ENCODE measurements at regions not wholly inside any gene's neighbourhood (a gene's known extent, or its start where the extent isn't known, plus 50 kb on each side); places are given as distances from the start of the nearest gene placed in this dataset.
A peak's percentile ranks its signal among the peaks of the same experiment; 100 is the strongest.

- DNase-seq (ENCODE audit: low spot score), result no peak
These were observed 58.1 kb upstream of the STUM start for GRCh38 chr1:226490426-226490809.

GRCh38 chr1:226491093-226491850, 57.3 kb upstream of the STUM start:
- no peak for DNase-seq (ENCODE audit: low spot score)

GRCh38 chr1:226492426-226493137, 56.0 kb upstream of the STUM start:
- no peak for DNase-seq (ENCODE audit: low spot score)

- no peak for DNase-seq (ENCODE audit: low spot score)
These were observed 54.4 kb upstream of the STUM start for GRCh38 chr1:226494092-226494609.

- DNase-seq (ENCODE audit: low spot score), result no peak
These were observed 52.8 kb upstream of the STUM start for GRCh38 chr1:226495716-226496115.

GRCh38 chr1:226496453-226497015, 52.0 kb upstream of the STUM start:
- no peak for DNase-seq (ENCODE audit: low spot score)

- no peak for DNase-seq (ENCODE audit: low spot score)
These were observed 51.2 kb upstream of the STUM start for GRCh38 chr1:226497276-226497833.

GRCh38 chr1:226497991-226498639, 50.4 kb upstream of the STUM start:
- peak; percentile 68 for DNase-seq (ENCODE audit: low spot score)

GRCh38 chr1:226498640-226499008, 49.9 kb upstream of the STUM start:
- DNase-seq (ENCODE audit: low spot score), result no peak
